Brain pericyte (primary cell): ENCODE measurements at regions not wholly inside any gene's neighbourhood (a gene's known extent, or its start where the extent isn't known, plus 50 kb on each side); places are given as distances from the start of the nearest gene placed in this dataset.

Source experiments
- DNase-seq: peaks from one replicate; pipeline ENCODE4 v3.0.0-alpha.2; 2012; ENCODE audit warnings: low read depth, low spot score

DNA sequence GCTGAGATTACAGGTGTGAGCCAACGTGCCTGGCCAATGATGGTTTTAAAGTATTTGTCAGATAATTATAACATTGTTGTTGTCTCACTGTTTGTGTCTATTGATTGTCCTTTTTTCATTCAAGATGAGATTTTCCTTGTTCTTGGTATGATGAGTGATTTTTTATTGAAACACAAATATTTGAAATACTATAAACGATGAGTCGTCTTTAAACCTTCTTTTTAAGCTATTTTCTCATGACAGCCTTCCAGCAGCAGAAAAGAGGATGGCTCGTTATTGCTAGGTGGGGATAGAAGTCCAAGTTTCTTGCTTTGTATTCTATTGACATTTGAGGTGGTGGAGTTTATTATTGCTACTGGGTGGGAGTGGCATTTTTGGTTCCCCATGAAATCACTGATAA lies 61.7 kb upstream of the MDFIC2 start:
- DNase-seq, result no peak
